A673 (cell line): ENCODE measurements at regions not wholly inside any gene's neighbourhood (a gene's known extent, or its start where the extent isn't known, plus 50 kb on each side); places are given as distances from the start of the nearest gene placed in this dataset.

ENCODE experiments used
- EZH2 ChIP-seq: fragments of 200-600 bp; sonication (generic); IDR thresholded peaks from 2 replicates; pipeline ENCODE4 v1.6.1; 2017; ENCODE audit warnings: borderline replicate concordance, low read depth, mild to moderate bottlenecking, mixed read lengths, antibody characterized with exemption, low read length; ENCODE audit not compliant: poor library complexity, severe bottlenecking
- TF ChIP-seq, protein P1 (sequence below): fragments of 300-800, 200-600 bp; sonication (generic); conservative IDR thresholded peaks from 2 replicates; pipeline ENCODE4 v1.5.1; 2017; ENCODE audit warnings: low read depth, mild to moderate bottlenecking, antibody characterized with exemption, low read length, moderate library complexity, mixed read lengths

DNA sequence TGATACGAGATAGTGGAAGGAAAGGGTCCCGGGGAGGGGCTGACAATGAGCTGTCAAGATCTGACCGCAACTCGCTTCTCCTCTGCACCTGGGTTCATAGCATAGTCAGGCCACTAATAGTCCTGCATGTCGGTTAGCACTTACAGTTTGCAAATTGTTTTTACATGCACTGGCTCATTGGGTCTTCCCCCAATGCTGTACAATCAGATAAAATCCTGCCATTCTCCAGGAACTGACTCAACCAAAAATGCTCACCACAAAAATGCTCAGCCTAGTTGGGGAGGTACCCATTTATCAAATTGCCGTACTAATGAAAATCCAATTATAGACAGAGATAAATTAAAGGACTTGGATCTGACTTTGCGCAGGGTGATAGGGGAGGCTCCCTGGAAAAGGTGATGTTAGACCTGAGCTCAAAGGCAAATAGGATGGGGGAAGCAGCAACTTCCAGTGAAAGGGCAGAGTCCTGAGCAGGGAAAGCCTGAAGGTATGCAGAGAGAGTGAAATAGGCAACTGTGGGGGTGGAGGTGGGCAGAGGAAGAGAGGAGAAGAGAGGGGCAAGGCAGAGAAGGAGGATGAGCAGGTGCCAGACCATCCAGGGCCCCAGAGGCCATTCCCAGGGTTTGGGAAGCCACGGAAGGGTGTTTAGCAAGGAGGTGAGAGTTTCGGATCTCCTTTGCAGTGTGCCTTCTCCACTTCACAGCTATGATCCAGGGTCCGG is 326.1 kb upstream of the TSHZ3 start:
- TF ChIP-seq, protein P1, sequence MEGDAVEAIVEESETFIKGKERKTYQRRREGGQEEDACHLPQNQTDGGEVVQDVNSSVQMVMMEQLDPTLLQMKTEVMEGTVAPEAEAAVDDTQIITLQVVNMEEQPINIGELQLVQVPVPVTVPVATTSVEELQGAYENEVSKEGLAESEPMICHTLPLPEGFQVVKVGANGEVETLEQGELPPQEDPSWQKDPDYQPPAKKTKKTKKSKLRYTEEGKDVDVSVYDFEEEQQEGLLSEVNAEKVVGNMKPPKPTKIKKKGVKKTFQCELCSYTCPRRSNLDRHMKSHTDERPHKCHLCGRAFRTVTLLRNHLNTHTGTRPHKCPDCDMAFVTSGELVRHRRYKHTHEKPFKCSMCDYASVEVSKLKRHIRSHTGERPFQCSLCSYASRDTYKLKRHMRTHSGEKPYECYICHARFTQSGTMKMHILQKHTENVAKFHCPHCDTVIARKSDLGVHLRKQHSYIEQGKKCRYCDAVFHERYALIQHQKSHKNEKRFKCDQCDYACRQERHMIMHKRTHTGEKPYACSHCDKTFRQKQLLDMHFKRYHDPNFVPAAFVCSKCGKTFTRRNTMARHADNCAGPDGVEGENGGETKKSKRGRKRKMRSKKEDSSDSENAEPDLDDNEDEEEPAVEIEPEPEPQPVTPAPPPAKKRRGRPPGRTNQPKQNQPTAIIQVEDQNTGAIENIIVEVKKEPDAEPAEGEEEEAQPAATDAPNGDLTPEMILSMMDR = no peak
- TF ChIP-seq EZH2 = no peak
